ENCODE measurements at regions not wholly inside any gene's neighbourhood (a gene's known extent, or its start where the extent isn't known, plus 50 kb on each side); places are given as distances from the start of the nearest gene placed in this dataset.

GRCh38 chr12:61687407-61687806 lies 572.8 kb upstream of the USP15 start:
- TF ChIP-seq, protein P1, sequence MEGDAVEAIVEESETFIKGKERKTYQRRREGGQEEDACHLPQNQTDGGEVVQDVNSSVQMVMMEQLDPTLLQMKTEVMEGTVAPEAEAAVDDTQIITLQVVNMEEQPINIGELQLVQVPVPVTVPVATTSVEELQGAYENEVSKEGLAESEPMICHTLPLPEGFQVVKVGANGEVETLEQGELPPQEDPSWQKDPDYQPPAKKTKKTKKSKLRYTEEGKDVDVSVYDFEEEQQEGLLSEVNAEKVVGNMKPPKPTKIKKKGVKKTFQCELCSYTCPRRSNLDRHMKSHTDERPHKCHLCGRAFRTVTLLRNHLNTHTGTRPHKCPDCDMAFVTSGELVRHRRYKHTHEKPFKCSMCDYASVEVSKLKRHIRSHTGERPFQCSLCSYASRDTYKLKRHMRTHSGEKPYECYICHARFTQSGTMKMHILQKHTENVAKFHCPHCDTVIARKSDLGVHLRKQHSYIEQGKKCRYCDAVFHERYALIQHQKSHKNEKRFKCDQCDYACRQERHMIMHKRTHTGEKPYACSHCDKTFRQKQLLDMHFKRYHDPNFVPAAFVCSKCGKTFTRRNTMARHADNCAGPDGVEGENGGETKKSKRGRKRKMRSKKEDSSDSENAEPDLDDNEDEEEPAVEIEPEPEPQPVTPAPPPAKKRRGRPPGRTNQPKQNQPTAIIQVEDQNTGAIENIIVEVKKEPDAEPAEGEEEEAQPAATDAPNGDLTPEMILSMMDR (conservative IDR thresholded peaks at IDR 0.05; ENCODE audit: low read length): no peak
- no peak for TF ChIP-seq EZH2phosphoT487 (IDR thresholded peaks at IDR 0.05; ENCODE audit: borderline replicate concordance, low read depth, low read length)

Measured in OCI-LY7 (cell line).